Liver (tissue), 7 donors: ENCODE measurements at regions not wholly inside any gene's neighbourhood (a gene's known extent, or its start where the extent isn't known, plus 50 kb on each side); places are given as distances from the start of the nearest gene placed in this dataset.

Experiments
- DNase-seq: peaks from one replicate; pipeline ENCODE4 v3.0.0-alpha.2; 2017; ENCODE audit warnings: low spot score
- H3K27ac ChIP-seq, 2 donors: one replicate each; pipeline ENCODE4 v1.7.0; 2013; ENCODE audit warnings: inconsistent platforms in 2 of 2, low read length in 2 of 2, control low read depth in 1 of 2, low read depth in 1 of 2, mild to moderate bottlenecking in 1 of 2
- H3K27me3 ChIP-seq, 4 donors: one replicate each; pipeline versions ENCODE4 v1.6.1 to v1.7.0; 2013; ENCODE audit warnings: low read length in 3 of 4, inconsistent platforms in 1 of 4, mild to moderate bottlenecking in 1 of 4, moderate library complexity in 1 of 4; ENCODE audit not compliant: control insufficient read depth in 4 of 4, insufficient read depth in 4 of 4
- H3K36me3 ChIP-seq, 4 donors: one replicate each; pipeline versions ENCODE4 v1.6.1 to v1.7.0; 2013; ENCODE audit warnings: low read length in 3 of 4, mild to moderate bottlenecking in 3 of 4, low read depth in 1 of 4, moderate library complexity in 1 of 4; ENCODE audit not compliant: control insufficient read depth in 4 of 4, insufficient read depth in 3 of 4
- H3K4me1 ChIP-seq, 4 donors: one replicate each; pipeline versions ENCODE4 v1.6.1 to v1.7.0; 2013; ENCODE audit warnings: low read length in 3 of 4, mild to moderate bottlenecking in 3 of 4, moderate library complexity in 1 of 4; ENCODE audit not compliant: control insufficient read depth in 4 of 4, insufficient read depth in 4 of 4
- H3K4me3 ChIP-seq, 3 donors: one replicate each; pipeline versions ENCODE4 v1.6.1 to v1.7.0; 2013; ENCODE audit warnings: low read length in 3 of 3, control low read depth in 1 of 3, low read depth in 1 of 3, mild to moderate bottlenecking in 1 of 3
- H3K9ac ChIP-seq, 2 donors: one replicate each; pipeline ENCODE4 v1.7.0; 2013; ENCODE audit warnings: low read length in 2 of 2, mild to moderate bottlenecking in 2 of 2, moderate library complexity in 2 of 2, control low read depth in 1 of 2, low read depth in 1 of 2
- H3K9me3 ChIP-seq, 4 donors: one replicate each; pipeline versions ENCODE4 v1.6.1 to v1.7.0; 2013; ENCODE audit warnings: low read length in 3 of 4; ENCODE audit not compliant: control insufficient read depth in 4 of 4
- EGR1 ChIP-seq, 2 donors: IDR thresholded peaks; 2 replicates each; pipeline ENCODE4 v1.6.1; 2016 to 2018; ENCODE audit warnings: antibody characterized with exemption in 2 of 2, low read depth in 2 of 2
- FOXA1 ChIP-seq: IDR thresholded peaks from 2 replicates; pipeline ENCODE4 v1.6.1; 2016; ENCODE audit warnings: antibody characterized with exemption
- GABPA ChIP-seq, 2 donors: IDR thresholded peaks in 1 of 2; conservative IDR thresholded peaks in 1 of 2; 2 replicates each; pipeline ENCODE4 v1.6.1; 2016; ENCODE audit warnings: antibody characterized with exemption in 2 of 2, mild to moderate bottlenecking in 1 of 2, moderate library complexity in 1 of 2
- HNF4G ChIP-seq: IDR thresholded peaks from 2 replicates; pipeline ENCODE4 v1.6.1; 2016; ENCODE audit warnings: antibody characterized with exemption
- JUND ChIP-seq, 2 donors: IDR thresholded peaks; 2 replicates each; pipeline ENCODE4 v1.6.1; 2016; ENCODE audit warnings: antibody characterized with exemption in 2 of 2
- MAX ChIP-seq: IDR thresholded peaks from 2 replicates; pipeline ENCODE4 v1.6.1; 2016; ENCODE audit warnings: antibody characterized with exemption
- RAD21 ChIP-seq, 2 donors: IDR thresholded peaks; 2 replicates each; pipeline ENCODE4 v1.6.1; 2016; ENCODE audit warnings: antibody characterized with exemption in 2 of 2, mild to moderate bottlenecking in 2 of 2
- RXRA ChIP-seq, 2 donors: IDR thresholded peaks; 2 replicates each; pipeline ENCODE4 v1.6.1; 2017 to 2018; ENCODE audit warnings: antibody characterized with exemption in 2 of 2, mild to moderate bottlenecking in 1 of 2
- TAF1 ChIP-seq: conservative IDR thresholded peaks from 2 replicates; pipeline ENCODE4 v1.6.1; 2016; ENCODE audit warnings: antibody characterized with exemption, mild to moderate bottlenecking
- YY1 ChIP-seq: IDR thresholded peaks from 2 replicates; pipeline ENCODE4 v1.6.1; 2016; ENCODE audit warnings: antibody characterized with exemption, mild to moderate bottlenecking
- ZBTB33 ChIP-seq: IDR thresholded peaks from 2 replicates; pipeline ENCODE4 v1.6.1; 2016; ENCODE audit warnings: antibody characterized with exemption
- WGBS: extraction: QIAGEN DNeasy Blood & Tissue Kit; methylation state at CpG from one replicate; pipeline ENCODE4 v1.1.7; 2013; 5-methylcytosine and 5-hydroxymethylcytosine counted together
- TF ChIP-seq, protein P1 (sequence below): IDR thresholded peaks from 2 replicates; pipeline ENCODE4 v1.6.1; 2016; ENCODE audit warnings: antibody characterized with exemption, mild to moderate bottlenecking
- donor health status: healthy.
- donor health status: healthy.
- donor health status: healthy.
- donor health status: healthy.

- 90% methylated on average over 3 of the region's 3 CpGs for whole genome bisulfite sequencing
Measured at GRCh38 chr13:70390064-70390463, 281.8 kb upstream of the KLHL1 start.

DNA sequence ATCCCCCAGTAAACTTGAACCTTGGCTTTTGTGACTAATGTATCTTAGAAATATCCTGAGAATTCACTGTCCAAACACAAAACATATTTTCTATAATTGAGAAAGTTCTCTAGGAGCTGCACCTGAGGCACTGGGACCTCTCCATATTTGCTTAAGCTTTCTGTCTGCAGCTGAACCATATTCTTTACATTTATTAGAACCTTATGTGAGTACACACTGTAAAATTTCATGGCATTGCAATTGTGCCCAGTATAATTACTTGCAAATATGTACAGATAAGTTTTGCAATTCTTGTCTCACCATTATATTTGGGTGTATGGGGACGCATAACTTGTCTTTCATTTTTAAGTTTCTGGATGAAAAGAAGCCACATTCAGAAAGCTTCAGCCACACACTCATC, 280.7 kb upstream of the KLHL1 start:
- Histone ChIP-seq H3K9me3 (no peaks in the 10 kb centered on the region), H3K36me3 (no peaks in the 10 kb centered on the region), H3K27me3 (no peaks in the 10 kb centered on the region), H3K9ac (no peak overlapping the region), H3K27ac (no peak overlapping the region), H3K4me1 (peaks cover 0 to 18% (median 12%) of the 10 kb centered on the region in 4 donors), H3K4me3 (no peak overlapping the region)
- TF ChIP-seq RXRA (IDR thresholded peaks at IDR 0.05) (no peak), YY1 (no peak)
- no peak for DNase-seq
- WGBS, result 40% methylated on average over 1 of the region's 1 CpG

More at GRCh38 chr13:70390064-70390463, 281.8 kb upstream of the KLHL1 start:
- peak in 1 of 2 donors; percentile 24 for TF ChIP-seq EGR1 (IDR thresholded peaks at IDR 0.05; ENCODE audit: low read depth in 2 of 2)
- TF ChIP-seq GABPA (IDR thresholded peaks at IDR 0.05 in 1 of 2, conservative IDR thresholded peaks at IDR 0.05 in 1 of 2), result no peak
- DNase-seq, result no peak
- Histone ChIP-seq H3K27me3 (no peaks in the 10 kb centered on the region), H3K4me3 (no peak overlapping the region), H3K36me3 (no peaks in the 10 kb centered on the region), H3K4me1 (peaks cover 0 to 20% (median 12%) of the 10 kb centered on the region in 4 donors), H3K27ac (no peak overlapping the region), H3K9ac (no peak overlapping the region), H3K9me3 (no peaks in the 10 kb centered on the region)

DNA sequence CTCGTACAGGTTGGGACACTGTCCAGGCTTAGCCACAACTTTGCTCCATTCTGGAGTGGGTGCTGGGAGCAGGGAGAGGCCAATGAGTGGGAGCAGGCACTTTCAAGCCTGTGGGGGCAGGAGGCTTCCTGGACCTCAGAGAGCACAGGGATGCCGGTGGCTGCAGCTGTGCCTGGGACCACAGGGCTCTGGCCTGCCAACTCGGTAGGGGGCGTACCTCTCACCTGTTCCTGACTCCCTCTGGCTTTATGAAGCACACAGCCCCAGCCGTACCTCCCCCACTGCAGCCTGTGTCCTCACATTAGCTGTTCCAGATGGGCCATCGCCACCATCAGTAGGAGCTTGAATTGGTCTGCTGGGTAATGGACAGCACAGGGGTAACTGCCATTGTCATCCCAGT, 278.7 kb upstream of the KLHL1 start:
- H3K4me1 ChIP-seq, result peaks cover 0 to 12% (median 6%) of the 10 kb centered on the region in 4 donors
- H3K9me3 ChIP-seq, result no peaks in the 10 kb centered on the region
- no peak for TF ChIP-seq HNF4G
- no peak for TF ChIP-seq FOXA1
- TF ChIP-seq MAX, result no peak
- 93% methylated on average over 6 of the region's 6 CpGs for WGBS
- H3K9ac ChIP-seq, result no peak overlapping the region
- no peak for DNase-seq
- H3K27me3 ChIP-seq, result no peaks in the 10 kb centered on the region
- no peak overlapping the region for H3K4me3 ChIP-seq
- H3K36me3 ChIP-seq, result no peaks in the 10 kb centered on the region
- H3K27ac ChIP-seq, result no peak overlapping the region

GRCh38 chr13:70385852-70386251, 277.6 kb upstream of the KLHL1 start:
- 90% methylated on average over 4 of the region's 4 CpGs for WGBS
- DNase-seq, result no peak
- TF ChIP-seq GABPA (IDR thresholded peaks at IDR 0.05 in 1 of 2, conservative IDR thresholded peaks at IDR 0.05 in 1 of 2) (no peak), TAF1 (no peak), RXRA (IDR thresholded peaks at IDR 0.05) (no peak), JUND (IDR thresholded peaks at IDR 0.05) (no peak), EGR1 (IDR thresholded peaks at IDR 0.05; ENCODE audit: low read depth in 2 of 2) (no peak), ZBTB33 (no peak), RAD21 (IDR thresholded peaks at IDR 0.05) (no peak)
- TF ChIP-seq, protein P1, sequence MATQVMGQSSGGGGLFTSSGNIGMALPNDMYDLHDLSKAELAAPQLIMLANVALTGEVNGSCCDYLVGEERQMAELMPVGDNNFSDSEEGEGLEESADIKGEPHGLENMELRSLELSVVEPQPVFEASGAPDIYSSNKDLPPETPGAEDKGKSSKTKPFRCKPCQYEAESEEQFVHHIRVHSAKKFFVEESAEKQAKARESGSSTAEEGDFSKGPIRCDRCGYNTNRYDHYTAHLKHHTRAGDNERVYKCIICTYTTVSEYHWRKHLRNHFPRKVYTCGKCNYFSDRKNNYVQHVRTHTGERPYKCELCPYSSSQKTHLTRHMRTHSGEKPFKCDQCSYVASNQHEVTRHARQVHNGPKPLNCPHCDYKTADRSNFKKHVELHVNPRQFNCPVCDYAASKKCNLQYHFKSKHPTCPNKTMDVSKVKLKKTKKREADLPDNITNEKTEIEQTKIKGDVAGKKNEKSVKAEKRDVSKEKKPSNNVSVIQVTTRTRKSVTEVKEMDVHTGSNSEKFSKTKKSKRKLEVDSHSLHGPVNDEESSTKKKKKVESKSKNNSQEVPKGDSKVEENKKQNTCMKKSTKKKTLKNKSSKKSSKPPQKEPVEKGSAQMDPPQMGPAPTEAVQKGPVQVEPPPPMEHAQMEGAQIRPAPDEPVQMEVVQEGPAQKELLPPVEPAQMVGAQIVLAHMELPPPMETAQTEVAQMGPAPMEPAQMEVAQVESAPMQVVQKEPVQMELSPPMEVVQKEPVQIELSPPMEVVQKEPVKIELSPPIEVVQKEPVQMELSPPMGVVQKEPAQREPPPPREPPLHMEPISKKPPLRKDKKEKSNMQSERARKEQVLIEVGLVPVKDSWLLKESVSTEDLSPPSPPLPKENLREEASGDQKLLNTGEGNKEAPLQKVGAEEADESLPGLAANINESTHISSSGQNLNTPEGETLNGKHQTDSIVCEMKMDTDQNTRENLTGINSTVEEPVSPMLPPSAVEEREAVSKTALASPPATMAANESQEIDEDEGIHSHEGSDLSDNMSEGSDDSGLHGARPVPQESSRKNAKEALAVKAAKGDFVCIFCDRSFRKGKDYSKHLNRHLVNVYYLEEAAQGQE, result no peak

More at GRCh38 chr13:70385852-70386251, 277.6 kb upstream of the KLHL1 start:
- Histone ChIP-seq H3K9ac (no peak overlapping the region), H3K27ac (no peak overlapping the region), H3K27me3 (no peaks in the 10 kb centered on the region), H3K4me1 (peaks cover 0 to 6% (median under 1%) of the 10 kb centered on the region in 4 donors), H3K4me3 (no peak overlapping the region), H3K9me3 (no peaks in the 10 kb centered on the region), H3K36me3 (no peaks in the 10 kb centered on the region)
